Endometrium (tissue), 2 donors: ENCODE measurements at regions not wholly inside any gene's neighbourhood (a gene's known extent, or its start where the extent isn't known, plus 50 kb on each side); places are given as distances from the start of the nearest gene placed in this dataset.

Experiments used
- FAIRE-seq: peaks from 2 replicates; lab custom pipeline; 2012; peaks lifted over from hg19 to GRCh38; lab: Jason Lieb, UNC
- donor health status: control.
- donor health status: control.

DNA sequence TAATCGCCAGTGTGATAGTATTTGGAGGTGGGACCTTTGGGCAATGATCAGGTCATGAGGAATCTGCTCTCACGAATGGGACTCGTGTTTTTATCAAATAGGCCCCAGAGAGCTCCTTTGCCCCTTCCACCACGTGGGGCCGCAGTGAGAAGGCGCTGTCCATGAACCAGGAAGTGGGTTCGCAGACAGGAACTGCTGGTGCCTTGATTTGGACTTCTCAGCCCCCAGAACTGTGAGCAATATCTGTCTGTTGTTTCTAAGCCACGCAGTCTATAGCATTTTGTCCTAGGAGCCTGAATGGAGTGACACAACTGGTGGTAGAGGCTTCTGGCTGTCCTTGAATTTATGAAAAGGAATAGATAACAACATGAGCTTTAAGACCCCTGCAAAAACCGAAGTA lies 111.2 kb upstream of the HDAC4 start:
- no peak for FAIRE-seq

DNA sequence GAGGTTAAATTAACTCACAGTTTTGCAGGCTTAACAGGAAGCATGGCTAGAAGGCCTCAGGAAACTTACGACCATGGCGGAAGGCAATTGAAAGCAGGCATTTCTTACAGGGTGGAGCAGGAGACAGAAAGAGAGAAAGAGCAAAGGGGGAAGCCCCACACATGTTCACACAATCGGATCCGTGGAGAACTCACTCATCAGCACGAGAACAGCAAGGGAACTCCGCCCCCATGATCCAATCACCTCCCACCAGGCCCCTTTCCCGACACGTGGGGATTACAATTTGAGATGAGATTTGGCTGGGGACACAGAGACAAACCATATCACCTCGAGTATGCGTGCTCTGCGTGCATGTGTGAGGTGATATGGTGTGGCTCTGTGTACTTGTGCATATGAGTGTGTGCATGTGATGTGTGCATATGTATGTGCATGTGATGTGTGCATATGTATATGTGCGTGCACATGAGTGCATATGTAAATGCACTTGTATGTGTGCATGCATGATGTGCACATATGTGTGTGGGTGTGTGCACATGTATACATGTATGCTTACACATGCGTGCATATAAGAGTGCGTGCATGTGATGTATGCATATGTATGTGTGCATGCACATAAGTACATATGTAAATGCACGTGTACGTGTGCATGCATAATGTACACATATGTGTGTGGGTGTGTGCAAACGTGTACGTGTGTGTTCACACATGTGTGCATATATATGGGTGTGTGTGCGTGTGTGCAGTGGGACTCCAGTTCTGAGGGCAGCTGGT lies 108.7 kb upstream of the HDAC4 start:
- no peak for FAIRE-seq

DNA sequence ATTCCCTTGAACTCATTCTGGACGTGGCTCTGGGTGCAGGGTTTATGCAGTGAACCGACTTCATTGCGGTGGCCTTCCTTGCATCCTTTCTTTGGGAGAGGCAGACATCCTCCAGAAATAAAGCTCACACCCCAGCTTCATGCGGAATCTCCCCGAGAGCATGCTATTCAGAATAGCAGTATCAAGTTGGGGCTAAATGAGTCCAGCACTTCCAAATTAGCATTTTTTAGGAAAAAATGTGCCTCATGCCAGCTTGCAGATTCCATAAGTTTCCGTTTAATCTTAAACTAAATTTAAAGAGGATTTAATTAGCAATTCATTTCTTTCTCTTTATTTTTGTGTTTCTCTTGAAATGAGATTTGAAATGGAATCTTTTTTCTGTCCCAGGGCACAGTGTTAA lies 107.4 kb upstream of the HDAC4 start:
- no peak for FAIRE-seq

DNA sequence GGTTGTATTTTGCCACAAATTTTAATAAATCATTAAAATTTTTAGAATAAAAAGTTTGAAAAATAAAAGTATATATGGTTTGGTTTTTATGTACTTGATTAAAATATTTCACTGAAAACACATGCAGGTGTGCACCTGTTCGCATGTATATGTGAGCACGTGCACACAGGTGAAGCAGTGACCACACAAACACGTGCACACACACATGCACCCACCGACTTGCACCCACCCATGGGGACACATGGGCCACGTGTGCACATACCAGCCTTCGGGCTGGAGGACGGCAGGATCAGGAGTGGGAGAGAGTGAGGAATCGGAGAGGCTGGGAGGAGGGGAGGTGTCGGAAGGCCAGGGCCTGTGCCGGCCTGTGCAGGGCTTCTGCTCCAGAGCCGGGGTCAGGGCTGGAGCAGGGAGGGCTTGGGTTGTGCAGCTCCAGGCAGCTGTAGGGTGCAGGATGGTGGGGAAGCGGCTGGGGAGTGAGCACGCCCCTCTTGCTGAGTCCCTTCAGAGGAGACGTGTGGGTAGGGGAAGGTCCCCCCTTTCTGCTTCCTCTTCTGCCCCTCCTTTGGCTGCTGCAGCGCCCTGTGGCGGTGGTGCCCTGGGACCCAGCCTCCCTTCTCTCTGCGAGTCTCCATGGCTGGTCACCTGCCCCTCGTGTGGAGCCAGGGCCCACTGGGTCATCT lies 106.9 kb upstream of the HDAC4 start:
- peak; percentile 26 for FAIRE-seq

DNA sequence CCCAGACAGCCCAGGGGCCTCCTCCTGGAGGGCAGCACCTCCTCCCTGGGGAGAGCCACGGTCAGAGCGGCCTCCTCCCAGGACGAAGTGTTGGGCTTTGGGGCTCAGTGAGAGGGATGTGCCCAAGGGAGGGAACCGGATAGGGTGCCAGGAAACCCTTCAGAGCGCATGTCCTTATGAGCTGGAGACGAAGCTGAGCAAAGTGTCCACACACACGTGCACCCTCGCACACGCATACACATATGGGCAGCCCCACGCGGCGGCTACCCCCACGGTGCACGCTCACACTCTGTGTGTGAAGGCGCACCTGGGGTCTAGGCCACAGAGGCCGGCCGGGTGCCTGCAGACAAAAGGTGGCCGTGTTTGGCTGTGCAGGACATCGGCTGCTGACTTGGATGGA lies 106.1 kb upstream of the HDAC4 start:
- no peak for FAIRE-seq

DNA sequence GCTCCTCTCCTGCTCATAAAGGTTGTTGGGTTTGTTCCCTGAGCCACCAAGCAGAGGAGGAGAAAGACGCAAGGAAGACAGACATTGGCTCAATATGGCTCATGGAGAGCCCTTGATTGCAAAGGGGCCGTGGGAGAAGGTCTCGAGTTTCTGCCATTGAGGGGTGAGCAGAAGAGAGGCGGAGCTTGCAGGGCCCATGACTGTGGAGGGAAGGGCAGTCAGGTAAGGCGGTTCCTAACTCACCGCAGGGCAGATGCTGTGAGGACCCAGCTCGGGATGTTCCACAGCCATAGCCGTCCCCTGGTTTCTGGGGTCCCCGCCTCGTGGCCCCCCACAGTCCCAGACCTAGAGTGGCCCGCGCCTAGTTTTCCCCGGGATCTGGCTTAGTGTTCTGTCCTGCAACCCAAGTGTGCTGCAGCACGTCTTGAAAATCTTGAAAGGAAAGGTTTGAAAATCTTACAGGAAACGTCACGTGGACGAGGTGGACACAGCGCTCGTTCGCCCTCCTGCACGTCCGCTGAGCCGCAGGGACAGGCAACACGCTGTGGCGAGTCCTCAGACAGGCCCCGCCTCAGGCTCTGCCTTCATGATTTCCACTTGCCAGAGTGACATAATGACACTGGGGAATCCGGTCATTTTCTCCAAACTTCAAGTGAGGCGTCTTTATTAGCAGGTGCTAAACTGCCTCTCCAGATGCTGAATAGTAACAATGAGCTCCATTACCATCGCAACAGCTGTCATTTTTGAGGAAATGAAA lies 105.5 kb upstream of the HDAC4 start:
- no peak for FAIRE-seq

DNA sequence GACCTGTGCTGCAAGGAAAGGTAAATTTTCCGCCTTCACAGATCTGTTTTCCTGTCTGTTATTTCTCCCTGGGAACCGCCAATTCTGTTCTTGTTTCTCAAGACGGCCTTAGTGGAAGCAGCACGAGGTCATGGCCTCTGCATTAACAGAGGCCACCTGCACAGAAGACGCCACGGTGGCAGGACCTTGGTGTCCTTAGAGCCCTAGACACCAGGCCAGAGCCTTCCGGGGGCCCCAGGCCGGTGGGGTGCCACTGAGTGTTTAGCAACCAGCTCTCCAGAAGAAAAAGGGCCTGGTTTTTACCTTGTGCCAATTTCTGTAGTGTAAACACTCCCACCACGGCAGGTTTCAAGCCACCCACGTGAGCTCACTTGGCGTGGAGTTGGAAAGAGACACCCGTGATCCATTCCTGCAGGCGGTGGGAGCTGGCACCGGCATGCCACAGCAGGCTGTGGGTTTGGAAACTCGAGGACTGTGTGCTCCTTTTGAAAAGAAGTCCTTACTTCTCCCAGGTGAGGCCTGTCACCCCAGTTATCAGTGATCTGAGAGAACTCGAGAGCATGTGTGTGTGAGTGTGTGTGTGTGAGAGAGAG lies 103.9 kb upstream of the HDAC4 start:
- no peak for FAIRE-seq

DNA sequence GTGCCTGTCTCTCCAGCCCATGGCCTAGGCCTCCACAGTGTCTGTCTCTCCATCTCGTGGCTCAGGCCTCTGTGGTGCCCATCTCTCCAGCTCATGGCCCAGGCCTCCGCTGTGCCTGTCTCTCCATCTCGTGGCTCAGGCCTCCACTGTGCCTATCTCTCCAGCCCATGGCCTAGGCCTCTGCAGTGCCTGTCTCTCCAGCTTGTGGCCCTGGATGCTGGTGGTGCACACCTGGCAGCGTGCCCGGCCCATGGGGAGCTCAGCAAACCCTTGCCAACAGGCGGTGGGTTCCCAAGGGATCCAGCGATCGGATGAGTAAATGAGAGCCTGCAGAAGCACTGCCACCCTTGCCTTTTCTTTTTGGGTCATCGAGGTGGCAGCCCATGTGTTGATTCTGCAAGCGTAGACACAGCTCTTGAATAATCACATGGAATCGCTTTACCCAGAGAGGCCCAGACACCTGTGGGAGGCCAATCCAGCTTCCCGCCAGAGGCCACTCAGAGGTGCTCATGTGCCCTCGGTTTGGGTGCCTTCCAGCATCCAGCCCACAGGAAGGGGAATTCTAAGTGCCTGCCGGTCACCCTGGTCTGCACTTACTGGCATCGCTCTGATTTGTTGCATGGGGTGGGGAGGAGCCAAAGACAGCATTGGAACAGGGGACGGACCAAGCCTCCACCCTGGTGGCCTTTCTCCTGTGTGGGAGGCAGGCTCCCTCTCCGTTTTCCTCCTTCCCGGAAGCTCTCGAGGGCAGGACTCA lies 101.8 kb upstream of the HDAC4 start:
- no peak for FAIRE-seq

DNA sequence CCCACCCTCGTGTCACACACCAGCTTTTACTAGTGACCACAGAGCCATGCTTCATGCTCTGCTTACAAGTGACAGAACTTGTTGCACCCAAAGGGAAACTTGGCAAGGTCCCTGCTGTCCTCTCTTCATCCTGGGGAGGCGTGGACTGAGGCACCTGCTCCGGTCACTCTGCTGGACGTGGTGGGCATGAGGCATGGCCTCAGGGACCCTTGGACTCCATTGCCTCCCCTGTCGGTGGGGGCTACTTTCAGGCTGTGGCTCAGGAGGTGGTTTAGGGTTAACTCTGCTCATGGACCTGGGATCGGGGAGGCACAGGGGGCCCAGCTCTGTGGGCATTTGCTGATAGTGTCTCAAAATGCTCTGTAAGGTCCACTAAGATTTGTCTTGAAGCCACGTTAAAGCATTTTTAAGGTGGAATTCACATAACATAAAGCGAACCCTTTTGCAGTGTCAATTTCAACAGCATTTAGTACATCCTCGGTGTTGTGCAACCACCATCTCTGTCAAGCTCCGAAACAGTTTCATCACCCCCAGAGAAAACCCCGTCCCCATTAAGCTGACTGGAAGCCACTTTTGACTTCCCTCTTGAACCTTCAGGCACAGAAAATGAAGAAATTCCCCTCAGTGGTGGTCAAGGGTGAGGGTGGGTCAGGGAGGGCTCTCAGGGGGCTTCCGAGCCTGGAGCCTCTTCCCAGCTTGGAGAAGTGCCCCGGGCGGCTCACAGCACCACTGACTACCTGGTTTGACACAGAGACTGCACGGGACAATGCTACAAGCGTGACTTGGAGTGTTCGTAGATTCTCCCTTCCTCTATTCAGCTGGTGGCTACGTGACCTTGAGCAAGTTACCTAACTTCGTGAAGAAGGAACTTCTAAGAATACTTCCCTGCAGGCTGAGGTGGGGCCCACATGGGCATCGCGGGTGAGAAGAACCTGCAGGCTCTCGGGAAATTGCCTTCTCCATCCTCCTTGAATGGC lies 100.0 kb upstream of the HDAC4 start:
- no peak for FAIRE-seq

DNA sequence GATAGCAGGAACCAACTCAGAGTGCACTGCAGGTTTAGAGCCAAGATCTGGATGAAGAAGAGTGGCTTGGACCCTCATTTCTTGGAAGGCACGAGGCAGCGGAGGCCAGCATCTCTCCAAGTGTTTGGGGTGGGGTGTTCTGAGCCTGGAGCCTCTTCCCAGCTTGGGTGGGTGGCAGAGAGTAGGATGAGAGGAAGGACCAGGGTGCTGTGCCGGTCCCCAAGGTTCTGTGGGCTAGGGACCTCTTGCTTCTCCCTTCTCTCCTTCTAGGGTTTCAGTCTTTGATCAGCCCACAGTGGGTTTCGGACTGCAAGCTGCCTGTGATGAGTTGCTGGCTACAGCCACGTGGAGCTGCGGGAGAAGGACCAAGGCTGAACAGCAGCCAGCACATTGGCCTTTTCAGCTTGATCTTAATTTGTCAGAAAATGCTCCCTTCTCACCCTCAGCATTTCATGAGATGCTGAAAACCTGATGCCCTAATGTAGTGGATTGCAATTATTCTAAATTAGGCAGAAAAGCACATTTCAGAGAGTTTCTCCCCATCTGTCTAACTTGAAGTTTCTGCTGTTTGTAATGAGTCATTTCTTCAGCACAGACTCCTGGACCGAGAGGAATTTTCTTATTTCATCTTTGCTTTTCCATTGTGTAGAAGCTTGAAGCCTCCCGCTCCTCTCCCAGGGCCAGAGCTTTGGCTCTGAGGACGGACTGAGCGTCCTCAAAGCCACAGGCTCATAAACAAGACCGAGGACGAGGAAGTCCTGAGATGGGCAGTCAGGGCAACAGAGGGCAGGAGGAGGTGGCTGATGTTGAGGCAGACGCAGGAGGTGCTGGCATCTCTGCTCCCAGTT lies 99.1 kb upstream of the HDAC4 start:
- no peak for FAIRE-seq

DNA sequence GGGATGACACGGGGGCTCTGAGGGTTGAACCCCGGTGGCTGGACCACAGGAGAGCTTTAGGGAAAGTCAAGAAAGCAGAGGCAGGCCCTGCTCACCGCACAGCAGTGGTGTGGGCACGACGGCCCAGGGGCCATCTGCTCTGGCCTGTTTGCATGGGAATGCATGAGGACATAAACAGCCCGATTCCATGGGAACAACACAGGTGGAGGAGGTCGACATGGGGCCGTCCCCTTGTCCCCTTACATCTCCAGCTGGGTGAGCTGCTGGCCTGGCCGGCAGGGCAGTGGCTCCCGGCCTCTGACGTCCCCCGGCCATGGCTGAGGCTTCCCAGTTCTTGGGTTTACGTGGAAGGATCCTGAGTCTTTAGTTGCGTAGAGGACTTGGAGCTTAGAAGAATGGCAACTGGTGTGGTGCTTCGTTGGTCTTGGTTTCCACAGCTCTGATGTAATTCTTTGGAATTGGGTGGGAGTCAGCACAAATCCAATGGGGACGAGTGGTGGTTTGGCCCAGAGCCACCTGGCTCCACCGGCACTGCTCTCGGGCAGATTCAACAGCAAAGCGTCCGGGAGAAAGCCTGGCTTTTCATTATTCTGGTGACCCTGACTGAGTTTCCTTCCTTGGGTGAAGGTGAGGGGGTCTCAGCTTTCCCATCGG lies 98.3 kb upstream of the HDAC4 start:
- FAIRE-seq, result no peak

DNA sequence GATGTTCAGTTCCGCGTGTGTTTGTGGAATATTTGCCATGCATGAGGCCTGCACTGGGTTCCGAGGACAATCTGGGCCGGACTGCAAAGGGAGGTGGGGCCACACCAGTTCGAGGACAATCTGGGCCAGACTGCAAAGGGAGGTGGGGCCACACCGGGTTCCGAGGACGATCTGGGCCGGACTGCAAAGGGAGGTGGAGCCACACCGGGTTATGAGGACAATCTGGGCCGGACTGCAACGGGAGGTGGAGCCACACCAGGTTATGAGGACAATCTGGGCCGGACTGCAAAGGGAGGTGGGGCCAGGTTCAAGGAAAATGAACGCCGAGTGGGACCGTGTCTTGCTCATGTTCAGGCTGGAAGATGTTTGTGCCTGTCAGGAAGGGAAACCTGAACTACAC lies 97.8 kb upstream of the HDAC4 start:
- FAIRE-seq, result no peak

DNA sequence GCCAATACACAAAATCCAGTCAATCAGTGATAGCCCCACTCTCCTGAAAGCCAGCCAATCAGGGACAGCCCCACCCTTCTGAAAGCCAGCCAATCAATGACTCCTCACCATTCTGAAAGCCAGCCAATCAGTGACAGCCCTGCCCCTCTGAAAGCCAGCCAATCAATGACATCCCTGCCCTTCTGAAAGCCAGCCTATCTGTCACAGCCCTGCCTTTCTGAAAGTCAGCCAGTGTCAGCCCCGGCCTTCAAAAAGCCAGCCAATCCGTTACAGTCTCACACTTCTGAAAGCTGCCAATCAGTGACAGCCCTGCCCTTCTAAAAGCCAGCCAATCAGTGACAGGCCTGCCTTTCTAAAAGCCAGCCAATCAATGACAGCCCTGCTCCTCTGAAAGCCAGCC lies 95.9 kb upstream of the HDAC4 start:
- FAIRE-seq, result no peak

DNA sequence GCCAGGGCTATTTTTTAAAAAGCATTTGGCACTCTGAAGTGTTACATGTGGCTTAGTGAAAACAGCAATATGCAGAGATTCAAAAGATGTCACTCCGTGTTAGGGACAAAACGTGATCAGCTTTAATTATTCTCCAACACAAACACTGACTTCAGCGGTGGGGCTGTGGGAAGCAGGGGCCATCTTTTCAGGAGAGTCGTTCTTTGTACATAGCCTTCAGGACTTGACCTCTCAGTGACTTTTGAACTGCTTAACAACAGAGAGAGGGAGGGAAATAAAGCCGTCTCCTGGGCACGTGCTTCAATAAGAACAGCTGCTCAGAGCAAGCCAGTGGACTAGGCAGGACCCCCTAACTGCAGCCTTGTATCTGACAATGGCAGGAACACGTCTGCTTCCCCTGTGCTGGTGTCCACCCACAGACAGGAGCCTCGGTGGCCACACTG lies 95.0 kb upstream of the HDAC4 start:
- no peak for FAIRE-seq

DNA sequence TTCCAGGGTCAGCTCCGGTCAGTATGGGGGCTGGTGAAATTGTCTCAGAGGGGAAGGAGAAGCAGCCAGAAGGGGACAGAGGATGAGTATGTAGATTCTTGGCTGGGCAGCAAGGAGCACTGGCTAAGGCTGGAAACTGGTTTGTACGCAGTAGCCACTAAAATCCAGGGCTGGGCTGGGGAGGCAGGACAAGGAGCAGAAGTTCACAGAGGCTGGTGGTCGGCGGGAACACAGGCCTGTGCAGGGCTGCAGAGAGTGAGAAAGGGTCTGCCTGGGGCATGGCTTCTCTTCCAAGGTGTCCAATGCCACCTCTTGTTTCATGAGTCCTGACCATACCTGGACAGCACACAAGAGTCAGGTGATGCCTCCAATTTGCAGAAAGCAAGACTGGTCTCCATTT lies 94.4 kb upstream of the HDAC4 start:
- FAIRE-seq, result no peak

DNA sequence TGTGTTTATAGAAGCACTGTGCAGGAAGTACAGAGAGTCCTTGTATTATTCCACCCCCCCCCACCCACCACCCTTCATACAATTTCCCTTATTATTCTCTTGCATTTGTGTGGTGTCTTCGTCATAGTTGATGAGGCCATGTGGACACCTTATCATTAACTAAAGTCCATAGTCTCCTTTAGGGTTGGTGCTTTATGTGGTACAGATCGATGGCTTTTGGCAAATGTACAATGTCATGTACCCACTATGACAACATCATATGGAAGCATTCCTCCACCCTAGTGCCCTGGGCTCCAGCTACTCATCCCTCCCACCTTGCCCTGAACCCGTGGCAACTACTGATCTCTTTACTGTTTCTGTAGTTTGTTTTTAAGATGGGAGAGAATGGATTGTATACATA lies 93.8 kb upstream of the HDAC4 start:
- no peak for FAIRE-seq

DNA sequence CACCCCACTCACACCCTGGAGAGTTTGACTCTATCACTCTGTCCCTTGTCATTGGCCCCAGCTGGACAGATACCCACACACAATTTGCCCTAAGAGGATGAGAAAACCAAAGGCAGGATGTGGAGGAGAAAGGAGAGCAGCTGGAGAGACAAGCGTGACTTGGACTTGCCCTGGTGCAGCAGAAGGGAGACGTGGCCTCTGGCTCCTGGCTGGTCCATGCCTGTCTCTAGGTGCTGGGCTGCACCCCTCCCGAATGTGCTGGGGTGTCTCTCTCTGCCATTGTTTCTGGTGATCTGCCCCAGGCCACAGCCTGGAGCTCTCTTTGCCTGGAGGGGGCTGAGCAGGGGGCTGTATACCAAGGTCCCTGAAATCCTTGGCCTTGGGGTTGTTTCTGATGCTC lies 88.7 kb upstream of the HDAC4 start:
- no peak for FAIRE-seq

DNA sequence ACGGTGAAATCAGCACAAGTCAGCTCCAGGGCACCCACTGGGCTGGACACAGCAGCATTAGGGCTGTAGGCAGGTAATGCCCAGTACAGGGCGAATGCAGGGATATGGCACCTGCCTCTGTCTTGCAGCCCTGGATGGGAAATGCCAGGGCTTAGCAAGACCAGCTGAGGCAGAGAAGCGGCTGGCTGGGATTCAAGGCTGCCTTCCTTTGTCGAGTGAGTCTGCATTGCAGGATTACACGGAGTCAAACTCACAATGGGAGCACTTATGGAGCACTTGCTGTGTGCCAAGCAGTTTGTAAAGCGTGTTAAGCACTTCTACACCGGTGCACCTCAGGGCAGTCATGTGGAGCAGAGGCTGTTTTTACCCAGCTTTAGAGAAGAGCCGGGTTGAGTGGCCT lies 87.3 kb upstream of the HDAC4 start:
- no peak for FAIRE-seq

DNA sequence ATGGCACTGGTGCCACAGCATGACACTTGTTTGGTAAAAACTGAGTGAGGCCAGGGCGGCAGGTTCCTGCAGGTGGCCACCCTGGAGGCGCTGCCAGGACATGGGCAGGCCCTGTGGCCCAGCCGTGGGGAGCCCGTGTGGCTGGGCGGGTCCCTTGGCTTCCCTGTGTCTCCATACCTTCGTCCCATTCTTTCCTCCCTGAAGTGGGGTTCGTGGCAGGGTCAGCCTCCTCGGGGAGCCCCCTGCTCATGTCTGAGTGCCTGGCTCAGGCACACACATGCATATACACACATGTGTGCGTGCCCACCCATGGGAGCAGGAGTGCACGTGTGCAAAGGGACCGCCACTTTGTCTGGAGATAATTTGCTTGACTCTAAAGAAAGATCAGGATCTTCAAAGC lies 86.5 kb upstream of the HDAC4 start:
- no peak for FAIRE-seq
